HepG2 (cell line): ENCODE measurements at regions not wholly inside any gene's neighbourhood (a gene's known extent, or its start where the extent isn't known, plus 50 kb on each side); places are given as distances from the start of the nearest gene placed in this dataset.
A peak's percentile ranks its signal among the peaks of the same experiment; 100 is the strongest.

Experiments used
- ATAD3A ChIP-seq: sonication (generic); formaldehyde crosslinking; IDR thresholded peaks from 2 replicates; pipeline ENCODE4 v1.4.0; 2020; ENCODE audit warnings: missing genetic modification reagents
- ATF1 ChIP-seq: IDR thresholded peaks from 2 replicates; pipeline ENCODE4 v1.6.1; 2016; ENCODE audit warnings: mild to moderate bottlenecking, control low read depth
- CBX2 ChIP-seq, 2 experiments: fragments of 200-600 bp in 1 of 2; sonication (generic); formaldehyde crosslinking in 1 of 2; IDR thresholded peaks; 2 replicates each; pipeline versions ENCODE4 v1.7.0 to v1.8.1; 2018 to 2022; ENCODE audit warnings: low read depth in 2 of 2, low read length in 1 of 2, mild to moderate bottlenecking in 1 of 2, missing genetic modification reagents in 1 of 2
- CTCF ChIP-seq: sonication (generic); formaldehyde crosslinking; IDR thresholded peaks from 2 replicates; pipeline ENCODE4 v1.5.0; 2020; ENCODE audit warnings: mild to moderate bottlenecking, missing genetic modification reagents, moderate library complexity
- DBP ChIP-seq: sonication (generic); formaldehyde crosslinking; IDR thresholded peaks from 2 replicates; pipeline ENCODE4 v1.4.0; 2020; ENCODE audit warnings: missing genetic modification reagents; ENCODE audit errors: not compliant biosample characterization
- HIVEP1 ChIP-seq: sonication (generic); formaldehyde crosslinking; IDR thresholded peaks from 2 replicates; pipeline ENCODE4 v1.4.0; 2020; ENCODE audit warnings: mild to moderate bottlenecking, missing genetic modification reagents
- HNF4A ChIP-seq: sonication (generic); formaldehyde crosslinking; IDR thresholded peaks from 2 replicates; pipeline ENCODE4 v1.4.0; 2020; ENCODE audit warnings: missing genetic modification reagents
- JARID2 ChIP-seq: sonication (generic); formaldehyde crosslinking; IDR thresholded peaks from 2 replicates; pipeline ENCODE4 v1.8.1; 2023; ENCODE audit warnings: missing genetic modification reagents, inconsistent platforms; ENCODE audit not compliant: insufficient replicate concordance
- REPIN1 ChIP-seq: sonication (generic); formaldehyde crosslinking; IDR thresholded peaks from 2 replicates; pipeline ENCODE4 v1.8.0; 2022; ENCODE audit warnings: missing genetic modification reagents, low read depth, mild to moderate bottlenecking, borderline replicate concordance
- ZNF18 ChIP-seq: sonication (generic); formaldehyde crosslinking; IDR thresholded peaks from 2 replicates; pipeline ENCODE4 v1.8.0; 2022; ENCODE audit warnings: mild to moderate bottlenecking, missing genetic modification reagents; ENCODE audit not compliant: insufficient replicate concordance
- ZNF576 ChIP-seq: sonication (generic); formaldehyde crosslinking; IDR thresholded peaks from 2 replicates; pipeline ENCODE4 v1.4.0; 2020; ENCODE audit warnings: mild to moderate bottlenecking, missing genetic modification reagents
- ZNF607 ChIP-seq: sonication (generic); formaldehyde crosslinking; IDR thresholded peaks from 2 replicates; pipeline ENCODE4 v1.5.1; 2020; ENCODE audit warnings: missing genetic modification reagents, mild to moderate bottlenecking, borderline replicate concordance
- ZNF619 ChIP-seq: sonication (generic); formaldehyde crosslinking; IDR thresholded peaks from 2 replicates; pipeline ENCODE4 v1.4.0; 2020; ENCODE audit warnings: mild to moderate bottlenecking, missing genetic modification reagents
- ZNF720 ChIP-seq: sonication (generic); formaldehyde crosslinking; IDR thresholded peaks from 2 replicates; pipeline ENCODE4 v1.4.0; 2020; ENCODE audit warnings: missing genetic modification reagents
- ZNF761 ChIP-seq: sonication (generic); formaldehyde crosslinking; conservative IDR thresholded peaks from 2 replicates; pipeline ENCODE4 v1.4.0; 2020; ENCODE audit warnings: mild to moderate bottlenecking, missing genetic modification reagents
- TF ChIP-seq, protein P1 (sequence below): sonication (generic); formaldehyde crosslinking; IDR thresholded peaks from 2 replicates; pipeline ENCODE4 v1.4.0; 2020; ENCODE audit warnings: missing genetic modification reagents, borderline replicate concordance
- TF ChIP-seq, protein P2 (sequence below): sonication (generic); formaldehyde crosslinking; conservative IDR thresholded peaks from 2 replicates; pipeline ENCODE4 v1.8.0; 2022; ENCODE audit warnings: low read depth, missing genetic modification reagents

DNA sequence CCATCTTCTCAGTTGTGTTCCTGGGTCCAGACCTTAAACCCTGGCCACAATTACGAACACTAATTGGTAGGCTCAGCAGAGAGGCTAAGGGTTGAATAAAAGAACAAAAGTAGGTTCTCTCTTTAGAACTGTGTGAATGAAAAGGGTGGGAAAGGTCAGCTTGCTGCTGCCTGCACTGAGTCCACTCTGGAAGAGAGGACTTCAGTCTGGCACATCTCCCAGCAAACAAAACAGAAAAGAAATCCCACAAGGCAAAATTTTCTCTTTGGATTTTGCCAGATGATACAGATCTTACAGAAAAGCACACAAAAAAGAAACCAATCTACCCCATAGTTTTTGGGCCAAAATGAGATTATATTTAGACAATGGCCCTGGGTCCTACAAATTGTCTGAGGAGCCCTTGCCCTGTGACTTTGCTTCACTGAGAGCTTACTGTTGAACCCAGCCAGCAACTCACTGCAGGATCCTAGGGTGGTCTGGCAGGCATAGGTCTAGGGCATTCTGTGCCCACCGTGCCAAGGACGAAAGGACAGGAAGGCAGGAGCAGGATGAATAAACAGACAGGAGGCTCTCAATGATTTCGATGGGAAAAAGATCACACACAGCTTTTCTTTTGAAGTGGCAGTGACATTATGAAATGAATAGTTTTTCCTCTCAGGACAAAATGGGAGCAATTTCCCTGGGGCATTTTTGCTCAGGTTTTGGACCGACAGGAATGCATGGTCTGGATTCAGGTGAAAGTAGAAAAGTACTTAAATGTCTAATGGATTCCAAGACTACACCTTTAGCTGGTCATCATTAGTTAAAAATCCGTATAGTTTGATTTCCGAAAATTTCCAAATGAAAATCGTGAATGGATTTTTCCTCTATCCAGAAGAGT lies 68.4 kb upstream of the STAM2 start (continued):
- TF ChIP-seq ZNF18 (CRISPR knock-in tag): no peak
- TF ChIP-seq ZNF607 (CRISPR knock-in tag): no peak
- TF ChIP-seq ATAD3A (CRISPR knock-in tag): no peak
- TF ChIP-seq ATF1 (CRISPR knock-in tag): 0 out of 2 replicates have a peak, but pooled peaks have one; percentile 16
- TF ChIP-seq ZNF761 (CRISPR knock-in tag): no peak
- TF ChIP-seq CTCF (CRISPR knock-in tag): no peak
- no peak for TF ChIP-seq HIVEP1 (CRISPR knock-in tag)
- TF ChIP-seq DBP (CRISPR knock-in tag): no peak
- no peak for TF ChIP-seq ZNF720
- TF ChIP-seq, protein P1, sequence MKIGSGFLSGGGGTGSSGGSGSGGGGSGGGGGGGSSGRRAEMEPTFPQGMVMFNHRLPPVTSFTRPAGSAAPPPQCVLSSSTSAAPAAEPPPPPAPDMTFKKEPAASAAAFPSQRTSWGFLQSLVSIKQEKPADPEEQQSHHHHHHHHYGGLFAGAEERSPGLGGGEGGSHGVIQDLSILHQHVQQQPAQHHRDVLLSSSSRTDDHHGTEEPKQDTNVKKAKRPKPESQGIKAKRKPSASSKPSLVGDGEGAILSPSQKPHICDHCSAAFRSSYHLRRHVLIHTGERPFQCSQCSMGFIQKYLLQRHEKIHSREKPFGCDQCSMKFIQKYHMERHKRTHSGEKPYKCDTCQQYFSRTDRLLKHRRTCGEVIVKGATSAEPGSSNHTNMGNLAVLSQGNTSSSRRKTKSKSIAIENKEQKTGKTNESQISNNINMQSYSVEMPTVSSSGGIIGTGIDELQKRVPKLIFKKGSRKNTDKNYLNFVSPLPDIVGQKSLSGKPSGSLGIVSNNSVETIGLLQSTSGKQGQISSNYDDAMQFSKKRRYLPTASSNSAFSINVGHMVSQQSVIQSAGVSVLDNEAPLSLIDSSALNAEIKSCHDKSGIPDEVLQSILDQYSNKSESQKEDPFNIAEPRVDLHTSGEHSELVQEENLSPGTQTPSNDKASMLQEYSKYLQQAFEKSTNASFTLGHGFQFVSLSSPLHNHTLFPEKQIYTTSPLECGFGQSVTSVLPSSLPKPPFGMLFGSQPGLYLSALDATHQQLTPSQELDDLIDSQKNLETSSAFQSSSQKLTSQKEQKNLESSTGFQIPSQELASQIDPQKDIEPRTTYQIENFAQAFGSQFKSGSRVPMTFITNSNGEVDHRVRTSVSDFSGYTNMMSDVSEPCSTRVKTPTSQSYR (CRISPR knock-in tag): no peak
- TF ChIP-seq REPIN1 (CRISPR knock-in tag): no peak
- peak; percentile 55 for TF ChIP-seq HNF4A
- no peak for TF ChIP-seq JARID2 (CRISPR knock-in tag)
- TF ChIP-seq CBX2 (IDR thresholded peaks at IDR 0.05; ENCODE audit: low read depth, low read length): no peak
- TF ChIP-seq CBX2 (CRISPR knock-in tag; IDR thresholded peaks at IDR 0.05; ENCODE audit: low read depth): no peak
- TF ChIP-seq ZNF619: 0 out of 2 replicates have a peak, but pooled peaks have one; percentile 45
- no peak for TF ChIP-seq ZNF576 (CRISPR knock-in tag)
- TF ChIP-seq, protein P2, sequence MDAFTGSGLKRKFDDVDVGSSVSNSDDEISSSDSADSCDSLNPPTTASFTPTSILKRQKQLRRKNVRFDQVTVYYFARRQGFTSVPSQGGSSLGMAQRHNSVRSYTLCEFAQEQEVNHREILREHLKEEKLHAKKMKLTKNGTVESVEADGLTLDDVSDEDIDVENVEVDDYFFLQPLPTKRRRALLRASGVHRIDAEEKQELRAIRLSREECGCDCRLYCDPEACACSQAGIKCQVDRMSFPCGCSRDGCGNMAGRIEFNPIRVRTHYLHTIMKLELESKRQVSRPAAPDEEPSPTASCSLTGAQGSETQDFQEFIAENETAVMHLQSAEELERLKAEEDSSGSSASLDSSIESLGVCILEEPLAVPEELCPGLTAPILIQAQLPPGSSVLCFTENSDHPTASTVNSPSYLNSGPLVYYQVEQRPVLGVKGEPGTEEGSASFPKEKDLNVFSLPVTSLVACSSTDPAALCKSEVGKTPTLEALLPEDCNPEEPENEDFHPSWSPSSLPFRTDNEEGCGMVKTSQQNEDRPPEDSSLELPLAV (CRISPR knock-in tag): no peak
